PC-9 (cell line): ENCODE measurements at regions not wholly inside any gene's neighbourhood (a gene's known extent, or its start where the extent isn't known, plus 50 kb on each side); places are given as distances from the start of the nearest gene placed in this dataset.
"Not testable (repeated sequence)": the region's sequence is repeated elsewhere in the genome, so short reads cannot be mapped to it uniquely, and the experiment has no call there.

ENCODE experiments used
- CTCF ChIP-seq: fragments of 200-600 bp; sonication (generic); conservative IDR thresholded peaks from 2 replicates; pipeline ENCODE4 v1.6.1; 2017; ENCODE audit warnings: mixed run types, antibody characterized with exemption, mild to moderate bottlenecking, moderate library complexity
- EZH2 ChIP-seq: fragments of 200-600 bp; sonication (generic); IDR thresholded peaks from 2 replicates; pipeline ENCODE4 v1.8.0; 2017; ENCODE audit warnings: antibody characterized with exemption, low read depth

GRCh38 chr14:106192701-106193100, 666.3 kb downstream of the TMEM121 start:
- not testable (repeated sequence) for TF ChIP-seq CTCF, EZH2
